HG03025 (cell line): ENCODE measurements at regions not wholly inside any gene's neighbourhood (a gene's known extent, or its start where the extent isn't known, plus 50 kb on each side); places are given as distances from the start of the nearest gene placed in this dataset.
"Not testable (repeated sequence)": the region's sequence is repeated elsewhere in the genome, so short reads cannot be mapped to it uniquely, and the experiment has no call there.

ENCODE experiments used
- ATAC-seq: cut with Tn5 transposase; IDR thresholded peaks from one replicate; pipeline ENCODE4 v1.9.1; 2021; ENCODE audit warnings: mild to moderate bottlenecking, moderate library complexity; ENCODE audit not compliant: unreplicated experiment, low FRiP score

GRCh38 chr18:52118684-52119083 is 221.3 kb upstream of the DCC start:
- ATAC-seq, result no peak

GRCh38 chr18:52130624-52131301 is 209.2 kb upstream of the DCC start:
- no peak for ATAC-seq

GRCh38 chr18:52131845-52132244 is 208.2 kb upstream of the DCC start:
- no peak for ATAC-seq

- ATAC-seq, result no peak
Observed at GRCh38 chr18:52136532-52136931, 203.5 kb upstream of the DCC start.

GRCh38 chr18:52140986-52141385 is 199.0 kb upstream of the DCC start:
- ATAC-seq, result no peak

- ATAC-seq, result no peak
Observed at GRCh38 chr18:52150050-52150449, 189.9 kb upstream of the DCC start.

GRCh38 chr18:52152036-52152435 is 188.0 kb upstream of the DCC start:
- no peak for ATAC-seq

- ATAC-seq, result no peak
Observed at GRCh38 chr18:52156166-52156565, 183.8 kb upstream of the DCC start.

GRCh38 chr18:52160636-52161035 is 179.4 kb upstream of the DCC start:
- ATAC-seq, result no peak

- ATAC-seq, result no peak
Observed at GRCh38 chr18:52163478-52163877, 176.5 kb upstream of the DCC start.

GRCh38 chr18:52168131-52168530 is 171.9 kb upstream of the DCC start:
- not testable (repeated sequence) for ATAC-seq

- no peak for ATAC-seq
Observed at GRCh38 chr18:52174220-52174619, 165.8 kb upstream of the DCC start.

GRCh38 chr18:52175406-52175805 is 164.6 kb upstream of the DCC start:
- ATAC-seq, result no peak

- no peak for ATAC-seq
Observed at GRCh38 chr18:52183107-52183506, 156.9 kb upstream of the DCC start.

GRCh38 chr18:52190195-52190594 is 149.8 kb upstream of the DCC start:
- ATAC-seq, result no peak

GRCh38 chr18:52190631-52191030 is 149.4 kb upstream of the DCC start:
- no peak for ATAC-seq

- no peak for ATAC-seq
Observed at GRCh38 chr18:52200406-52200805, 139.6 kb upstream of the DCC start.

- ATAC-seq, result no peak
Observed at GRCh38 chr18:52200921-52201663, 138.9 kb upstream of the DCC start.

- ATAC-seq, result no peak
Observed at GRCh38 chr18:52208646-52209045, 131.4 kb upstream of the DCC start.

- ATAC-seq, result no peak
Observed at GRCh38 chr18:52216109-52216508, 123.9 kb upstream of the DCC start.

- ATAC-seq, result no peak
Observed at GRCh38 chr18:52216666-52217065, 123.3 kb upstream of the DCC start.

GRCh38 chr18:52219102-52219501 is 120.9 kb upstream of the DCC start:
- ATAC-seq, result no peak
